Liver (tissue), 3 donors: ENCODE measurements at regions not wholly inside any gene's neighbourhood (a gene's known extent, or its start where the extent isn't known, plus 50 kb on each side); places are given as distances from the start of the nearest gene placed in this dataset.

ENCODE experiments used
- CTCF ChIP-seq: fragments of 150-350 bp; IDR thresholded peaks from 2 replicates; pipeline ENCODE4 v1.5.1; 2017; ENCODE audit warnings: improper control_type of control experiment, low read depth, low read length; ENCODE audit not compliant: missing input control
- GABPA ChIP-seq, 2 donors: IDR thresholded peaks in 1 of 2; conservative IDR thresholded peaks in 1 of 2; 2 replicates each; pipeline ENCODE4 v1.6.1; 2016; ENCODE audit warnings: antibody characterized with exemption in 2 of 2, mild to moderate bottlenecking in 1 of 2, moderate library complexity in 1 of 2
- NR2F2 ChIP-seq: IDR thresholded peaks from 2 replicates; pipeline ENCODE4 v1.6.1; 2016; ENCODE audit warnings: antibody characterized with exemption
- YY1 ChIP-seq: IDR thresholded peaks from 2 replicates; pipeline ENCODE4 v1.6.1; 2016; ENCODE audit warnings: antibody characterized with exemption, mild to moderate bottlenecking
- TF ChIP-seq, protein P1 (sequence below): IDR thresholded peaks from 2 replicates; pipeline ENCODE4 v1.6.1; 2016; ENCODE audit warnings: antibody characterized with exemption
- donor health status: healthy.
- donor health status: healthy.

DNA sequence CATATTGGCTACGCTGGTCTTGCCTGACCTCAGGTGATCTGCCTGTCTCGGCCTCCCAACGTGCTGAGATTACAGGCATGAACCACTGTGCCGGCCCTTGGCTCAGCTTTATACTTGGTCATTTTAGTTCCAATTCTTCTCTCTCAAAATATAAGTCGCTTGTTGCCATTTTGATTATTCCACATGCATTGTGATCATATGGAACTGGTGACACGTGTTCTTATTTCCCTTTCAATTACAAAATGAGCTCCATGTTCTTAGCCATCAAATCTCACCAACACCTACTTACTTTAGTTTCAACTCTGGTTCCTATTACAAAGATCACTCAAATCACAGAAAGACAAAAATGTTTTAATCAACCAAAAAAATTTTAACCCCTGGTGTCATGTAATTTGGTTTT lies 1711.7 kb downstream of the TP53TG3F start:
- no peak for TF ChIP-seq CTCF
- no peak for TF ChIP-seq GABPA (IDR thresholded peaks at IDR 0.05 in 1 of 2, conservative IDR thresholded peaks at IDR 0.05 in 1 of 2)
- TF ChIP-seq, protein P1, sequence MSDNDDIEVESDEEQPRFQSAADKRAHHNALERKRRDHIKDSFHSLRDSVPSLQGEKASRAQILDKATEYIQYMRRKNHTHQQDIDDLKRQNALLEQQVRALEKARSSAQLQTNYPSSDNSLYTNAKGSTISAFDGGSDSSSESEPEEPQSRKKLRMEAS, result no peak
- no peak for TF ChIP-seq YY1
- TF ChIP-seq NR2F2, result no peak
